ENCODE measurements at regions not wholly inside any gene's neighbourhood (a gene's known extent, or its start where the extent isn't known, plus 50 kb on each side); places are given as distances from the start of the nearest gene placed in this dataset.

DNA sequence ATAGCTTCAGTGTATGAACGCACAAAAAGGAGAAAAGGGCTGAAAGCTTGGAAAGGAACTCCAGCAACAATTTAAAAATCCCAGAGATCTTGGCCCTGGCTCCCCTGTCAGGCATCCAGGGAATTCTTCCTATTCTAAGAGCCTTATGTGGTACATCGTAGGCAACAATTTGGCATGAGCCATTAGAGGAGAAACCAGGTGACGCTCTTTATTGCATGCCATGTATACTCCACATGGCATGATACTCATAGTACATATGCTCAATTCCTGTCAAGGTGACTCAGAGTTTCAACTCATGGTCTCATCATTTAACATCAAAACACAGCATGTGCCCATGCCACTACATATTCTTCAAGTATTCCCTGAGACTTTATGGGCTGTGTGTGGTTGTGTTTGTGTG, 191.3 kb downstream of the OR13H1 start:
- Histone ChIP-seq H3K9me3 (ENCODE audit: control insufficient read depth in 4 of 4, insufficient read depth in 3 of 4, low read length in 3 of 4) (peaks cover 0 to 6% (median 1%) of the 10 kb centered on the region in 4 donors), H3K27ac (ENCODE audit: low read depth in 1 of 2, low read length in 1 of 2) (no peak overlapping the region), H3K4me3 (no peak overlapping the region), H3K9ac (ENCODE audit: insufficient read depth in 1 of 2, low read length in 2 of 2) (peak overlapping the region in 1 of 2 donors; percentile 24), H3K4me1 (ENCODE audit: control insufficient read depth in 5 of 5, insufficient read depth in 5 of 5, low read length in 5 of 5) (no peaks in the 10 kb centered on the region), H3K36me3 (ENCODE audit: control insufficient read depth in 4 of 4, insufficient read depth in 4 of 4, low read length in 4 of 4) (no peaks in the 10 kb centered on the region), H3K27me3 (ENCODE audit: control insufficient read depth in 3 of 3, insufficient read depth in 3 of 3, low read length in 2 of 3) (no peaks in the 10 kb centered on the region)
- no peak for ATAC-seq (ENCODE audit: insufficient read depth, low FRiP score)
- DNase-seq: peak in 1 of 3 donors; percentile 17
- 52 to 100% methylated on average over 3 of the region's 3 CpGs for WGBS, 2 donors
- TF ChIP-seq CTCF (IDR thresholded peaks at IDR 0.05; ENCODE audit: control extremely low read depth, extremely low read depth): no peak

DNA sequence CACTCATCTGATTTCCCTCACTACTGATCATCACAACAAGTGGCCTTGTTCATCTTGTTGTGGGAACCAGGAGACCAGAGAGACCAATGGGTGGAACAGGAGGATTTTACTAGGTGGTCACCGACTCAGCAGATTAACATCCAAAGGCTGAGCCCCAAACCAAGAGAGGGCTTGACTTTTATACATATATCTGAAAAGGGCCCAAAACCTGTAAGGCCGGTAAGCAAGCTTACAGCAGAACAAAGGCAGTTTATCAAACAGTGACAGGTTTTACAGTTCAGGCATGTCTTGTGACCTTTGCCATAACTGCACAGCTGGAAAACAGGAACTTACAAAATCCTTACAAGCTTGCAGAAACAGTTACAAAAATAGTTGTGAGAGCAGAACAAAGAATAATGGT, 195.9 kb downstream of the OR13H1 start:
- Histone ChIP-seq H3K9me3 (ENCODE audit: control insufficient read depth in 4 of 4, insufficient read depth in 3 of 4, low read length in 3 of 4) (peaks cover 0 to 8% (median 3%) of the 10 kb centered on the region in 4 donors), H3K4me1 (ENCODE audit: control insufficient read depth in 5 of 5, insufficient read depth in 5 of 5, low read length in 5 of 5) (no peaks in the 10 kb centered on the region), H3K27me3 (ENCODE audit: control insufficient read depth in 3 of 3, insufficient read depth in 3 of 3, low read length in 2 of 3) (no peaks in the 10 kb centered on the region), H3K27ac (ENCODE audit: low read depth in 1 of 2, low read length in 1 of 2) (no peak overlapping the region), H3K9ac (ENCODE audit: insufficient read depth in 1 of 2, low read length in 2 of 2) (no peak overlapping the region), H3K36me3 (ENCODE audit: control insufficient read depth in 4 of 4, insufficient read depth in 4 of 4, low read length in 4 of 4) (no peaks in the 10 kb centered on the region), H3K4me3 (no peak overlapping the region)
- 70 to 81% methylated on average over 2 of the region's 2 CpGs for WGBS, 2 donors
- ATAC-seq (ENCODE audit: insufficient read depth, low FRiP score) (no peak), DNase-seq (no peak)
- no peak for TF ChIP-seq CTCF (IDR thresholded peaks at IDR 0.05; ENCODE audit: control extremely low read depth, extremely low read depth)

DNA sequence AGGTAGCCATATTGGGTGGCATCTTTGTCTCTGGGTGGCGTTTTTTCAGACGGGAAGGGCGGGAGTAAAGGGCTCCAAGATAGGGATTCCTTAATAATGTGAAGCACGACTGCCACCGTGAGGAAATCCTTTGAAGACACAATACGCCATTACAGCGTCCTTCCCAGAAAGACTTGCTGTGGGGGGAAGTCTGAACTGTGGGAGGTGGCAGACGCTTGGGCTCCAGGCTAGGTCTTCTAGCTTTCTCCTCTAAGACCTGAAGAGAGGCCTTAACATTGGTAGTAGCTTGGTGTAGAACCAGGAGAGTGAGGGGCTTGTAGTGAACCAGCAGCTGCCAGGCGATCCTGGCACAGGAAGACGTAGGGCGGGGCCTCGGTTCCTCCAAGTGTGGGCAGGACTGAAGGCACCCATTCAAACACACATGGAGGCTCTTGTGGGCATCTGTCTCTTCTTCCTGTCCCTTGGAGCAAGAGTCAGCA, 197.3 kb downstream of the OR13H1 start:
- H3K4me3 ChIP-seq: peak overlapping the region; percentile 27
- peak; percentile 86 for ATAC-seq (ENCODE audit: insufficient read depth, low FRiP score)

More for the DNA sequence above, 197.3 kb downstream of the OR13H1 start:
- H3K27me3 ChIP-seq (ENCODE audit: control insufficient read depth in 3 of 3, insufficient read depth in 3 of 3, low read length in 2 of 3): no peaks in the 10 kb centered on the region
- peak overlapping the region; percentile 64 to 94 for H3K9ac ChIP-seq (ENCODE audit: insufficient read depth in 1 of 2, low read length in 2 of 2)
- no peaks in the 10 kb centered on the region for H3K4me1 ChIP-seq (ENCODE audit: control insufficient read depth in 5 of 5, insufficient read depth in 5 of 5, low read length in 5 of 5)
- H3K9me3 ChIP-seq (ENCODE audit: control insufficient read depth in 4 of 4, insufficient read depth in 3 of 4, low read length in 3 of 4): peaks cover 0 to 8% (median 3%) of the 10 kb centered on the region in 4 donors
- WGBS, 2 donors: 57 to 99% methylated on average over 12 of the region's 12 CpGs
- peak; percentile 37 for TF ChIP-seq CTCF (IDR thresholded peaks at IDR 0.05; ENCODE audit: control extremely low read depth, extremely low read depth)
- peak in 2 of 3 donors; percentile 92 to 95 for DNase-seq
- H3K36me3 ChIP-seq (ENCODE audit: control insufficient read depth in 4 of 4, insufficient read depth in 4 of 4, low read length in 4 of 4): no peaks in the 10 kb centered on the region
- H3K27ac ChIP-seq (ENCODE audit: low read depth in 1 of 2, low read length in 1 of 2): peak overlapping the region in 1 of 2 donors; percentile 85
